ENCODE measurements at regions not wholly inside any gene's neighbourhood (a gene's known extent, or its start where the extent isn't known, plus 50 kb on each side); places are given as distances from the start of the nearest gene placed in this dataset.

DNA sequence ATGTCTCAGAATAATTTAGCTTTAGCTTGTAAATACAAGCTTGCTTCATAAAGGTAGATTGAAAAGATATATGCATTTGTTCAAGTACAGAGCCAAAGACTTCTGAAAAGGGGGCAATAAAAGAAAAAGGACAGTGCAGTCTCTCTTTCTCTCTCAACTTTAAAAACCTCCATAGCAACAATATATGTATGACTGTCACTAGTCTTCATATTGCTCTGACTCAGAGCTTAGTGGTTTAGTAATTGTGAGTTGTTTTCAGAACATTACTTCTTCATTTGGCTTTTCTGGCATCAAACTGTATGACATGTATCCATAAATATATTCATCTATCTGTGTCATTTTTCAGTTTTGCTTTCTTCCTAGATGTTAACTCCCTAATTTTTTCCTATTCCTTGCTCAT, 194.6 kb upstream of the KIF2A start:
- Histone ChIP-seq H3K36me3 (no peaks in the 10 kb centered on the region), H3K27me3 (no peaks in the 10 kb centered on the region), H3K4me3 (ENCODE audit: low read depth in 1 of 2, low read length in 1 of 2) (no peak overlapping the region), H3K9me3 (no peaks in the 10 kb centered on the region), H3K27ac (no peak overlapping the region), H3K4me1 (ENCODE audit: control insufficient read depth in 1 of 2, insufficient read depth in 1 of 2, low read depth in 1 of 2, low read length in 1 of 2) (no peaks in the 10 kb centered on the region)
- TF ChIP-seq, protein P1, sequence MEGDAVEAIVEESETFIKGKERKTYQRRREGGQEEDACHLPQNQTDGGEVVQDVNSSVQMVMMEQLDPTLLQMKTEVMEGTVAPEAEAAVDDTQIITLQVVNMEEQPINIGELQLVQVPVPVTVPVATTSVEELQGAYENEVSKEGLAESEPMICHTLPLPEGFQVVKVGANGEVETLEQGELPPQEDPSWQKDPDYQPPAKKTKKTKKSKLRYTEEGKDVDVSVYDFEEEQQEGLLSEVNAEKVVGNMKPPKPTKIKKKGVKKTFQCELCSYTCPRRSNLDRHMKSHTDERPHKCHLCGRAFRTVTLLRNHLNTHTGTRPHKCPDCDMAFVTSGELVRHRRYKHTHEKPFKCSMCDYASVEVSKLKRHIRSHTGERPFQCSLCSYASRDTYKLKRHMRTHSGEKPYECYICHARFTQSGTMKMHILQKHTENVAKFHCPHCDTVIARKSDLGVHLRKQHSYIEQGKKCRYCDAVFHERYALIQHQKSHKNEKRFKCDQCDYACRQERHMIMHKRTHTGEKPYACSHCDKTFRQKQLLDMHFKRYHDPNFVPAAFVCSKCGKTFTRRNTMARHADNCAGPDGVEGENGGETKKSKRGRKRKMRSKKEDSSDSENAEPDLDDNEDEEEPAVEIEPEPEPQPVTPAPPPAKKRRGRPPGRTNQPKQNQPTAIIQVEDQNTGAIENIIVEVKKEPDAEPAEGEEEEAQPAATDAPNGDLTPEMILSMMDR (IDR thresholded peaks at IDR 0.05), result no peak

DNA sequence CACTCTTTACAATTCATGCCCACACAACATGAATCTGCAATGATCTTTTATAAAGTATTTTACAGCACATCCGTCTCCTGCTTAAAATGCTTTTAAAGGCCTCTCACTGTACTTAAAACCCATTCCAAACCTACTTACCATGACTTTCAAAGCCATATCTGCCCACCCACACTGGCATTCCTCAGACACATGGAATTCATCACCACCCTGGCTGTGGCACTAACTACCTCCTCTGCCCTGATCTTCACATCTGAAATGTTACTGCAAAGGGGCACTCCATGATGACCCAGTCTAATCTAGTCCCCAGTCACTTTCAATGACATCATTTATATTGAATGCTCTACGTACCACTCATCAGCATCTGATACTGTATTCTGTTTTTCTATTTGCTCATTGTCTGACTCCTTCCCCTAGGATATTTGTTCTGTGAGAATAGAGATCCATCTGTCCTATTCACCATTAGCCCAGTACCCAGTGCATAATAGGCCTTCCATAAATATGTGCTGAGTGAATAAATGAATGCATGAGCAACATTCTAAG, 193.2 kb upstream of the KIF2A start:
- TF ChIP-seq, protein P1 (IDR thresholded peaks at IDR 0.05), result no peak
- H3K27me3 ChIP-seq, result no peaks in the 10 kb centered on the region
- no peaks in the 10 kb centered on the region for H3K9me3 ChIP-seq
- H3K4me3 ChIP-seq (ENCODE audit: low read depth in 1 of 2, low read length in 1 of 2), result no peak overlapping the region
- no peak overlapping the region for H3K27ac ChIP-seq
- H3K4me1 ChIP-seq (ENCODE audit: control insufficient read depth in 1 of 2, insufficient read depth in 1 of 2, low read depth in 1 of 2, low read length in 1 of 2), result no peaks in the 10 kb centered on the region
- no peaks in the 10 kb centered on the region for H3K36me3 ChIP-seq

GRCh38 chr5:62115014-62115413, 191.0 kb upstream of the KIF2A start:
- Histone ChIP-seq H3K4me3 (ENCODE audit: low read depth in 1 of 2, low read length in 1 of 2) (no peak overlapping the region), H3K27ac (no peak overlapping the region), H3K4me1 (ENCODE audit: control insufficient read depth in 1 of 2, insufficient read depth in 1 of 2, low read depth in 1 of 2, low read length in 1 of 2) (no peaks in the 10 kb centered on the region), H3K36me3 (no peaks in the 10 kb centered on the region), H3K27me3 (no peaks in the 10 kb centered on the region), H3K9me3 (no peaks in the 10 kb centered on the region)
- TF ChIP-seq, protein P1 (IDR thresholded peaks at IDR 0.05), result no peak

DNA sequence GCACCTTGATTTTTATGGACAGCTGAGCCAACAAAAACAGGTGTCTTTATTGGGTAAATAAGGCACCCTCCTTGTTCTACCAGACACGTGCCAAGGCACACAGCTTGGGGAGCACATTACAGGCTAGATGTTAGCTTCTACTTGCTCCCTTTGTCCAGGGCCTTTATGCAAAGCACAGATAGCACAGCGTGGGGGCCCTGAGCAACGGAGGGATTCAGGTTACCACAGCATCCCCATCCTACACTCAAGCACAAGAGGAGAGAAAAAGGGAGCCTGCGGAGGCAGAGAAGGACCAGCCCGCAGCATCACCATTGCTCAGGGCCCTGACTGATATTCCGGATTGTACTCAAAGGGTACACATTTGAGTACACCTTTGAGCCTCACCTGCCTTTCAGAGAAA, 181.7 kb upstream of the KIF2A start:
- no peaks in the 10 kb centered on the region for H3K36me3 ChIP-seq
- no peaks in the 10 kb centered on the region for H3K9me3 ChIP-seq
- TF ChIP-seq, protein P1 (IDR thresholded peaks at IDR 0.05), result no peak

DNA sequence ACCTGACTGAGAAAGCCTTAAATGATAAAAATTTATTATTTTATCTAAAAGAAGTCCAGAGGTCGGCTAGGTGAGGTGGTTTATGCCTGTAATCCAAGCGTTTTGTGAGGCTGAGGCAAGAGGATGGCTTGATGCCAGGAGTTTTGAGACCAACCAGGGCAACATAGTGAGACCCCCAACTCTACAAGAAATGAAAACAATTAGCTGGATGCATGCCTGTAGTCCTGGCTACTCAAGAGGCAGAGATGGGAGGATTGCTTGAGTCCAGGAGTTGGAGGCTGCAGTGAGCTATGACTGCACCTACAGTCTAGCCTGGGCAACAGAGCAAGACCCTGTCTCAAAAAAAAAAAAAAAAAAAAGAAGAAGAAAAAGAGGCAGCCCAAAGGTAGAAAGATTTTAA, 179.9 kb upstream of the KIF2A start:
- H3K27ac ChIP-seq, result no peak overlapping the region
- H3K27me3 ChIP-seq, result no peaks in the 10 kb centered on the region
- H3K9me3 ChIP-seq, result no peaks in the 10 kb centered on the region
- no peaks in the 10 kb centered on the region for H3K36me3 ChIP-seq
- TF ChIP-seq, protein P1 (IDR thresholded peaks at IDR 0.05), result no peak
- H3K4me1 ChIP-seq (ENCODE audit: control insufficient read depth in 1 of 2, insufficient read depth in 1 of 2, low read depth in 1 of 2, low read length in 1 of 2), result no peaks in the 10 kb centered on the region
- no peak overlapping the region for H3K4me3 ChIP-seq (ENCODE audit: low read depth in 1 of 2, low read length in 1 of 2)

More for the DNA sequence above, 181.7 kb upstream of the KIF2A start:
- H3K4me1 ChIP-seq (ENCODE audit: control insufficient read depth in 1 of 2, insufficient read depth in 1 of 2, low read depth in 1 of 2, low read length in 1 of 2), result no peaks in the 10 kb centered on the region
- H3K4me3 ChIP-seq (ENCODE audit: low read depth in 1 of 2, low read length in 1 of 2), result no peak overlapping the region
- no peak overlapping the region for H3K27ac ChIP-seq
- no peaks in the 10 kb centered on the region for H3K27me3 ChIP-seq

Measured in neutrophil (primary cell).